C4-2B (cell line): ENCODE measurements at regions not wholly inside any gene's neighbourhood (a gene's known extent, or its start where the extent isn't known, plus 50 kb on each side); places are given as distances from the start of the nearest gene placed in this dataset.

ENCODE experiments used
- H3K27ac ChIP-seq: fragments of 450-650 bp; 2 replicates; pipeline ENCODE4 v1.5.1; 2017
- CTCF ChIP-seq: fragments of 450-650 bp; conservative IDR thresholded peaks from 2 replicates; pipeline ENCODE4 v1.5.1; 2017; ENCODE audit warnings: mild to moderate bottlenecking
- ZFX ChIP-seq: fragments of 450-650 bp; IDR thresholded peaks from 2 replicates; pipeline ENCODE4 v1.6.1; 2017

DNA sequence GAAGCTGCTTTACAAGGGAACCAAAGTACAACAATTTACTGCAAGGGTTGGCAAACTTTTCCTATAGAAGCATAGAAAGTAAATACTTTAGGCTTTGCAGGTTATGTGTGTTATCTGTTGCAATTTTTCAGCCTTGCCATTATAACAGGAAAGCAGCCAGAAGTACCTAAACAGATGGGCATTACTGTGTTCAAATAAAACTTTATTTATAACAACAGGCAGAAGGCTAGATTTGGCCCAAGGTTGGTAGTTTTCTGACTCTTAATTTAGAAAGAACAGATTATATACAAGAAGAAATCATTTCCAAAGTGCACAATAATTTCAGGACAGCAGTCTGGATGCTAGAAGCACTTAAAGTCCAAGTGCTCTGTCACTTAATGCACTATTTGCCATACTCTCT lies 307.1 kb downstream of the ANKRD7 start:
- no peak for TF ChIP-seq ZFX
- TF ChIP-seq CTCF, result no peak
- H3K27ac ChIP-seq, result no peak overlapping the region

GRCh38 chr7:118559207-118559606 lies 334.7 kb downstream of the ANKRD7 start:
- TF ChIP-seq CTCF (no peak), ZFX (no peak)
- no peak overlapping the region for H3K27ac ChIP-seq

DNA sequence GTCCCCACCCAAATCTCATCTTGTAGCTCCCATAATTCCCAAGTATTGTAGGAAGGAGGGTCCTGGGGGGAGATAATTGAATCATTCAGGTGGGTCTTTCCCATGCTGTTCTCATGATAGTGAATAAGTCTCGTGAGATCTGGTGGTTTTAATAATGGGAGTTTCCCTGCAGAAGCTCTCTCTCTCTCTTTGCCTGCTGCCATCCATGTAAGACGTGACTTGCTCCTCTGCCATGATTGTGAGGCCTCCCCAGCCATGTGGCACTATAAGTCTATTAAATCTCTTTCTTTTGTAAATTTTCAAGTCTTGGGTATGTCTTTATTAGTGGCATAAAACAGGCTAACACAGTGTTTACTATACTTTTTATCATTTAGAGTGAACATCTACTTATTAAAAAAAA lies 338.8 kb downstream of the ANKRD7 start:
- no peak for TF ChIP-seq CTCF
- no peak for TF ChIP-seq ZFX

DNA sequence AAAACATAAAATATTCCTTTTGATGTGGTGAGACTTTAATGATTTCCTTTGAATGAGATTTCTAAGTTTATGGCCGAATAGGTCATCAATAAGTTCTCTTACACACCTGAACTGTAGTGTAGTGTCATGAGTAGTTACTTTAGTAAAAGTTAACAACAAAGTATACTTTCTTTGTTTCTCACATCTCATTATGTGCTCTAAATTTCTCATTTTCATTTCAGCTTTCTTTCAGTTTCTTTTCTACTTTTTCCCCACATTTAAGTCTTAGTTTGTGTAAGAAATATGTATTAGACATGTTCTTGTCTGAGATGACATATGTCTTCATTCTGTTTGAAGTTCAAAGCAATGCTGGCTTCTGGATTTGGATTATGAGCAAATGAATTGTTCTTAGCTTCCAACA lies 348.1 kb downstream of the ANKRD7 start:
- H3K27ac ChIP-seq, result no peak overlapping the region
- TF ChIP-seq ZFX (no peak), CTCF (no peak)

More for the DNA sequence above, 338.8 kb downstream of the ANKRD7 start:
- no peak overlapping the region for H3K27ac ChIP-seq

GRCh38 chr7:118573085-118573484 lies 348.6 kb downstream of the ANKRD7 start:
- TF ChIP-seq ZFX, result no peak
- TF ChIP-seq CTCF, result no peak
- no peak overlapping the region for H3K27ac ChIP-seq

DNA sequence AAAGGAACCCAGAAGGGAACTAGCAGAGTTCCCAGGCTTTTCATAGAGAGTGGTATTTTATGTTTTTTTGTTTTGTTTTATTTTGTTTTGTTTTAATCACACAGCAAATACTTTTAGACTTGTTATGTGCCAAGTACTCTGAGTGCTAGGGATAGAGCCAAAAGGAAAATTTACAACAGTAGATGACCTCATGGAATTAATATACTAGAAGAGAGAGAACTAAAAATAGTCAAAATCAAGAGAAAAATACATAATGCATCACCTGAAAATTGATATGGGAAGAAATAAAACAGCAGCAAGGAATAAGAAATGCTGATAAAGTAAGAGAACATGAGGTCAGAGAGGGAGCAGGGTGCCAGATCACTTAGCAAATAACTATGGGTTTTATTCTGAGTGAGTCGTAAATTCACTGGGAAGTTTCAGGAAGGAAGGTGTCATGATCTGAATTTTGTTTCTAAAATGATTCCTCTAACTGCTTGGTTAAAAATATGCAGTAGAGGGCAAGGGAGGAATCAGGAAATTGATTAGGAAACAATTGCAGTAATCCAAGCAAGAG lies 351.0 kb downstream of the ANKRD7 start:
- no peak overlapping the region for H3K27ac ChIP-seq
- TF ChIP-seq CTCF (no peak), ZFX (no peak)

DNA sequence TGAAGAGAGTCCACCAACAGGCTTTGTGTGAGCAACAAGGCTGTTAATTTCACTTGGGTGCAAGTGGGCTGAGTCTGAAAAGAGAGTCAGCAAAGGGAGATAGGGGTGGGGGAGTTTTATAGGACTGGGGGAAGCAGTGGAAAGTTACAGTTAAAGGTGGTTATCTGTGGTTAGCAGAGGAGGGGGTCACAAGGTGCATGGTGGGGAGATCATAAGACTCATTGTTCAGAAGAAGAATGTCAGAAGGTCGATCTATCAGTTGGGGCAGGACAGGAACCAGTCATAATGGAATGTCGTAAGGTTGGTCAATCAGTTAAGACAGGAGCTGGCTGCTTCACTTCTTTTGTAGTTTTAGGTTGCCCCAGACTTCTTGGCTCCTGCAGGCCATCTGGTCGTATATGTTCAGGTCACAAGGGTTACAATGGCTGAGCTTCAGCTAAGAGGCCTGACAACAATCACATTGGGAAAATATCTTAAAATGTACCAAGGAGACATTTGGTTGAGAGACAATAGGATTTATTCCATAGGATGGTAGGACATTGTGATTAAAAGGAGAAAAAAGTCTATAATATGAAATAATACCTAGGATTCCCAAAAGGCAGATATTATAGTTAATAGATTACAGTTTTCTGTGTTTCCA lies 356.4 kb downstream of the ANKRD7 start:
- TF ChIP-seq CTCF (no peak), ZFX (no peak)
- no peak overlapping the region for H3K27ac ChIP-seq
